ENCODE measurements at regions not wholly inside any gene's neighbourhood (a gene's known extent, or its start where the extent isn't known, plus 50 kb on each side); places are given as distances from the start of the nearest gene placed in this dataset.

- H3K4me3 ChIP-seq (ENCODE audit: low read depth, low read length) = no peak overlapping the region
- DNase-seq (ENCODE audit: low read depth) = no peak
- TF ChIP-seq, protein P1, sequence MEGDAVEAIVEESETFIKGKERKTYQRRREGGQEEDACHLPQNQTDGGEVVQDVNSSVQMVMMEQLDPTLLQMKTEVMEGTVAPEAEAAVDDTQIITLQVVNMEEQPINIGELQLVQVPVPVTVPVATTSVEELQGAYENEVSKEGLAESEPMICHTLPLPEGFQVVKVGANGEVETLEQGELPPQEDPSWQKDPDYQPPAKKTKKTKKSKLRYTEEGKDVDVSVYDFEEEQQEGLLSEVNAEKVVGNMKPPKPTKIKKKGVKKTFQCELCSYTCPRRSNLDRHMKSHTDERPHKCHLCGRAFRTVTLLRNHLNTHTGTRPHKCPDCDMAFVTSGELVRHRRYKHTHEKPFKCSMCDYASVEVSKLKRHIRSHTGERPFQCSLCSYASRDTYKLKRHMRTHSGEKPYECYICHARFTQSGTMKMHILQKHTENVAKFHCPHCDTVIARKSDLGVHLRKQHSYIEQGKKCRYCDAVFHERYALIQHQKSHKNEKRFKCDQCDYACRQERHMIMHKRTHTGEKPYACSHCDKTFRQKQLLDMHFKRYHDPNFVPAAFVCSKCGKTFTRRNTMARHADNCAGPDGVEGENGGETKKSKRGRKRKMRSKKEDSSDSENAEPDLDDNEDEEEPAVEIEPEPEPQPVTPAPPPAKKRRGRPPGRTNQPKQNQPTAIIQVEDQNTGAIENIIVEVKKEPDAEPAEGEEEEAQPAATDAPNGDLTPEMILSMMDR (IDR thresholded peaks at IDR 0.05; ENCODE audit: low read depth, low read length, missing control alignments) = no peak
- in situ Hi-C loops (cut with HindIII; ENCODE audit: low sequenced_read_pairs) = no loop called here
Measured at GRCh38 chr12:73342733-73343132, 1070.6 kb downstream of the TRHDE start.

- TF ChIP-seq, protein P1 (IDR thresholded peaks at IDR 0.05; ENCODE audit: low read depth, low read length, missing control alignments) = no peak
- no peak for DNase-seq (ENCODE audit: low read depth)
- H3K4me3 ChIP-seq (ENCODE audit: low read depth, low read length) = no peak overlapping the region
- in situ Hi-C loops (cut with HindIII; ENCODE audit: low sequenced_read_pairs) = no loop called here
Measured at GRCh38 chr12:73352826-73353225, 1080.7 kb downstream of the TRHDE start.

DNA sequence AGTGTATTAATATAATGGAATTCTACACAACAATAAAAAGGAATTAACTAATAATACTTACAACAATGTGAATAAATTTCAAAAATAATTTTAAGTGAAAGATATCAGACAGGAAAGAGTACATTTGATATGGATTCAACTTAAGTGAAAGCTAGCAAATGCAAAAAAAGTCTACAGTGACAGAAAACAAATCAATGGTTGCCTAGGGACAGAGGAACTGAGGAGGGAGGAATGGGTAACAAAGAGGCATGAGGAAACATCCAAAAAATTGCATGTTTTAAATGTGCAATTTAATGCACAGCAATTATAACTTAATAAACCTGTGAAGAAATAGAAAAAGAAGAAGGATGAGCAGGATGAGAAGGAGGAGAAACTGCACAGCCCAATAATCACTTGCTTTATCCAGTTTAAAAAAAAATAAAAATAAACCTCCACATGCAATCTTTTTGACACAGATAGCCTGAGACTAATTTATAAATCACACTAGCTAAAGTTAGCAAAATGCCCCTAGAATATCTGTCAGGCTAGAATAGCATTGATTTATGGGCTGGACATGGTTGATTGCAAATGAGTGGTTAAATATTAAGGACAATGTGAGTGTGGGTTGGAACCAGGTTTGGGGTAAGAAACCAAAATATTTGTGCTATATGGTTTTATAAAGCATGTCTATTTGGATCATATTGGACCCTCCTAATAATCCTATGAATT, 1089.1 kb downstream of the TRHDE start:
- in situ Hi-C loops (cut with HindIII; ENCODE audit: low sequenced_read_pairs) = loop anchor here (5.0 kb wide), 2 partner anchors 44 to 61 kb away; no protein-coding TSS in a partner anchor
- TF ChIP-seq, protein P1 (IDR thresholded peaks at IDR 0.05; ENCODE audit: low read depth, low read length, missing control alignments) = no peak
- no peak for DNase-seq (ENCODE audit: low read depth)
- H3K4me3 ChIP-seq (ENCODE audit: low read depth, low read length) = no peak overlapping the region

DNA sequence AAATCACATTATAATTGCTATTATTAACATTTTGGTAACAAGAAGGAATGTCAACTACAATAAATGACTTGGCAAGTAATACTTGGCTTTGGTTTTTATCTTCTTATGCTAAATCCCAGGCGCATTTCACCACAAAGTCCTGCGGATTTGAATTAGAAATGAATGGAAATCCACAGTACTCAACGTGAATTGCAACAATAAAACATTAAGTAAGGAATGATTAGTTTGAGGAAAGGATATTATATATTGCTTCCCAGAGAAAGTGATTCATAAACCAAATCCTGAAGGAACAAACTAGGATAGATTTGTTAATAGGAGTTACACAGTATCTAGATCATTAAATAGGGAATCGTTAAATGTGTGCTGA, 1089.7 kb downstream of the TRHDE start:
- in situ Hi-C loops (cut with HindIII; ENCODE audit: low sequenced_read_pairs) = loop anchor here (5.0 kb wide), 2 partner anchors 45 to 60 kb away; no protein-coding TSS in a partner anchor
- TF ChIP-seq, protein P1 (IDR thresholded peaks at IDR 0.05; ENCODE audit: low read depth, low read length, missing control alignments) = no peak
- H3K4me3 ChIP-seq (ENCODE audit: low read depth, low read length) = no peak overlapping the region
- no peak for DNase-seq (ENCODE audit: low read depth)

GRCh38 chr12:73362666-73363065, 1090.5 kb downstream of the TRHDE start:
- DNase-seq (ENCODE audit: low read depth) = no peak
- TF ChIP-seq, protein P1 (IDR thresholded peaks at IDR 0.05; ENCODE audit: low read depth, low read length, missing control alignments) = no peak
- in situ Hi-C loops (cut with HindIII; ENCODE audit: low sequenced_read_pairs) = loop anchor here (5.0 kb wide), 2 partner anchors 45 to 60 kb away; no protein-coding TSS in a partner anchor
- no peak overlapping the region for H3K4me3 ChIP-seq (ENCODE audit: low read depth, low read length)

- TF ChIP-seq, protein P1 (IDR thresholded peaks at IDR 0.05; ENCODE audit: low read depth, low read length, missing control alignments) = no peak
Measured at GRCh38 chr12:73372856-73373255, 1100.7 kb downstream of the TRHDE start.

More at GRCh38 chr12:73372856-73373255, 1100.7 kb downstream of the TRHDE start:
- no peak overlapping the region for H3K4me3 ChIP-seq (ENCODE audit: low read depth, low read length)
- no peak for DNase-seq (ENCODE audit: low read depth)
- in situ Hi-C loops (cut with HindIII; ENCODE audit: low sequenced_read_pairs) = no loop called here
